CD4-positive, alpha-beta T cell treated with Interleukin-21 for 1 hour (primary cell): ENCODE measurements at regions not wholly inside any gene's neighbourhood (a gene's known extent, or its start where the extent isn't known, plus 50 kb on each side); places are given as distances from the start of the nearest gene placed in this dataset.

Experiments used
- DNase-seq: peaks from one replicate; pipeline ENCODE4 v3.0.0-alpha.2; 2020

DNA sequence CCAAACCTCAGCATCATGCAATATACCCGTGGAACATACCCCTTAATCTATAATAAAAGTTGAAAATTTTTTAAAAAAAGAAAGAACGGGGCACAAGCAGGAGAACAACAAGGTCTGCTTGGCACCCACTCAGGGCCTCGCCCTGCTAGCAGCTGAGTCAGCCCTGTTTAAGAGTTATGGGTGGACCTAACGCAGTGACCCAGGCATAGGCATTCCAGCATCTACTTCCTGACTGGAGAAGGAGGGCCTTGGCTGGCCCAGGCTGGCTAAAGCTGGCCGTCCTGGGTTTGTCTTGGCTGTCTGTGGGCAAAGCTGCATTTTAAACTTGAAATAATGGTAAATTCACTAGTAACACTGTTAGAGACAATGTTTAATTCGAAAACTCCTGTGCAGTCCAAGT is 236.7 kb upstream of the PGRMC2 start:
- no peak for DNase-seq

DNA sequence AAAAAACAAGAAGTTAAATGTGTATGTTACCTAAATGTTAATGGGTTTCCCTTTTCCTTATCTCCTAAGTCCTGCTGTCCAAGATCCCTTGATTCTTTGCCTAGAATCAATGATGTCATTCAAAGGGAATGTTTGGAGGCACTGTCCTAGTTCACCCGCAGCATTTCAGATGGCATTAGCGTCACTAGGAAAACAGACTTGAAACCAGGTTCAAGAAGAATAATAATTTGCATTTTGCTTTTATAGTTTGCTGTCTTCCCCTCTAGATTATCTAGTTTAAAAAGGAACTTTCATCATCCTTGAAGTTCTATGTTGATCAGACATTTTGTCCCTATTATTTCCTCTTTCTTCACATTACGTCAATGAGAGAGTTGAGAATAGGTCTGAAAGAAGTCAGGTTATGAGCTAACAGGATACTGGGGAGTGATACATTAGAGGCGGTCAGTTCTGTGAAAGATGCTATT is 234.1 kb upstream of the PGRMC2 start:
- no peak for DNase-seq

DNA sequence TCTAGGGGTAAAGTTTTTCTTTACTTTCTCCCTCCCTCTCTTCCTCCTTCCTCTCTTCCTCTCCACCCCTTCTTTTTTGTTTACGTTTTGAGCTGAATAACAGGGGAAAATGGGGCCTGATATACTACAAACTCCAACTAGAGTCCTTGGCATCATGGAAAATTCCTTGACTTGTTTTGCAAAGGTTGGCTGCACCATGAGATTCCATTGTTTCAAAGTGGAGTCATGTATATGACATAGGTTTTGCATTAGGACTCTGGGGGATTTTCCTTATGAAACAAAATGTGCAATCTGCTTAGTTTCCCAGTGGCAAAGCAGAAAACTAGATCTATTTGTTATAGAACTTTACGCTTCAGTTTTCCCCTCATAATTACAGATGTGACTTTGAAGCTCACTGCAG is 233.5 kb upstream of the PGRMC2 start:
- no peak for DNase-seq

DNA sequence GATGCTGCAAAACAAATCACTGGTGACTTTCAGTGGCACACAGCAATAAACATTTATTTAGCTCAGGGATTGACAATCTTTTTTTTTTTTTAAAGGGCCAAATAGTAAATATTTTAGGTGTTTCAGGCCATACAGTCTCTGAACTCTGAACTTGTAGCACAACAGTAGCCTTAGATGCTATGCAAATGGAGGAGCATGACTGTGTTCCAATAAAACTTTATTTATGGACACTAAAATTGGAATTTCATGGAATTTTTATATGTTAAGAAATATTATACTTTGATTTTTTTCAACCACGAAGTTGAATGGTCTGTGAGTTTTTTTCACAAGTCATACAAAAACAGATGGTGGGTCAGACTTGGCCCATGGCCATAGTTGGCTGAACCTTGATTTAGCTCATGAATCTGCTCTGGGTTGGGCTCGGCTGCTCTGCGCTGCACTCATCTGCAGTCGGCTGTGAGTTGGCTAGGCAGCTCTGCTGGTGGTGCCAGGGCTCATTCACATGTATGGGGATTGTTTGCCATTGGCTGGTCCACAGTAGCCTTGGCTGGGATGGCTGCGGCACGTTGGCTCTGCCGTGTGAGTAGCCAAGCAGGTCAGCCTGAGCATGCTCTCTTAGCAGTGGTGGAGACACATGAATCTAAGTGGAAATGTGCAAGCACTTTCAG is 231.7 kb upstream of the PGRMC2 start:
- DNase-seq = no peak

DNA sequence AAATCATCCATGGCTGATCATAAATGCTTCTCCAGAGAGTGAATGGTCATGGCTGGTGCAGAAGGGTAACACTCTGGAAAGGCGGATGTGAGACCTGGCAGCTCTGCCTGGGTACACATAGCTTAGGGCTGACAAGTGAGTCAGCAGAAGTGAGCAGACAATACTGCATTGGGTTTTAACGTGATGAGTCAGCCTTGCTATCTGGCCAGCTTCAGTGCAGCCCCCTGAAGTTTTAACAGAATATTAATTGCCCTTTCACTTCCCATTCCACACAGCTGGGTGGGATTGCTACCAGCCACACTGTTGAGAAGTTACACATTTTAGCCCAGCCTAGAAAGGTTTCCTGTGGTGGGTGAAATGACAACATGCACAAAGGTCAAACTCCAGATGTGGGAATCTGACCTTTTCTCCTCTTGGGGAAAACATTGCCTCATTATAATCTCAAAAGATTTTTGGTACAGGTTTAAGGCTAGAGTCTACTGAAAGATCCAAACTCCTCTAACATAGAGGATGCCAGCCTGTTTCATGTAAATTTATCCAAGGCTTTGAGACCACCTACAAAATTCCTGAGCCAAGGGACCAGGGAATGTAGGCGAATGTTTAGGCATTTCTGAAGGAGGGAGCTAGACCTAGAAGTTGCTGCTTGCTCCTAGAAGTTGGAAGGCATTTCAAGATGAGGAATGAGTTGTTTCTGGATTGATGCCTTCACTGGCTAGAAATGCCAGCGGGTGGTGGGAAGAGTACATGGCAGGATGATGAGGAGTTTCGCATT is 230.3 kb upstream of the PGRMC2 start:
- DNase-seq = no peak

DNA sequence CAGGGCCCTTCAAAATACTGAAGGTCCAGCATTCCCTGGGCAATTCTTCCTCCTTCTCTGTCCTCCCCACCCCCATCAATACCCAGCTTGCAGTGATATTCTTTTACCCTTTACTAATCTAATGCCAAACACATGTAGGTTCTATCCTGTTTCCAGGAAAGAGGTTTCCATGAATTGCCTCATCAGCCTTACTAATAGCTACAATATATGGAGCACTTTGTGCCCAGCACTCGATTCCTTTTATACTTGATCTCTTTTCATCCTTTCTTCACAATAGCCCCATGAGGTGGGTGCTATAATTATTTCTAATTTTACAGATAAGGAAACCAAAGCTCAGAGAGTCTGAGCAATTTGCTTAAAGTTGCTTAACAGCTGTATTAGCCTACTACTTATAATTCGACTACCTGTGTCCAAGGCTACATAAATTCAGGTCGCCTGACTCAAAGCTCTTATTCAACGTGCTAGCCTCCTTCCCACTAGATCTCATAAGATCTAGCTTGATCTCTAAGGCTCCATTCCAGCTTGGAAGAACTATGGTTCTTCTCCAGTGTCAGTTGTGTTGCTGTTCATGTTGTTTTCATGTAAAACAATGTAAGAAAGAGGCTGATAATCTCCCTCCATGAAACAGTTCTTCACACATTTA is 229.6 kb upstream of the PGRMC2 start:
- no peak for DNase-seq

DNA sequence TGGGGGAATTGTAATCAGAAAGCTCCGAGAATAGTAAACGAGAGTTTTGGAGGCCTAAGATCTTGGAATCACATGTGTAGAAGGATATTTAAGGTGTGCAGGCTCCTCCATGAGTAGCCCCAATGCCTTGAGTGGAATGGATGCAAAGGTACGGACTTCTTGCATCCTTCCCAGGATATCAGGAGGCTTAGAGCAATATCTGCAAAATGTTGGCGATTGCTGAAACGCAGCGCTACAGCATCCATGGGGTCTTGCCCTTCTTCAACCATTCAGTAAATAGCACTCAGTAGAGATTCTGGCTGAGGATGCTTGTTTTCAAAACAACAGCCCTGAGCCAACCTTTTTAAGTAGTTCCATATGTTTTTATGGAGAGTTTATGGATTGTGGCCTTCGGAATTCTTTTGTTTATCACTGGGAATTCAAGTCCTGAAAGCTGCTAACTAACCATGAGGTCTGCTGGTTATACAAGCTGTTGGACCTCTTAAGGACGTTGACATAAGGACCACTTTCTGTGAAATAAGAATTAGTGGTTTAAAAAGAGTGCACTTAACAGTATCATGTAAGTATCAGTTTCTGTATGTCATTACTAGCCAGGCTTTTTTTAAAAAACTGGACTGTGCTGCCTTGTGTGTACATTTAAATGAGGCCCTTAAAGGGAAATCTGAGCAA is 228.8 kb upstream of the PGRMC2 start:
- DNase-seq = no peak

DNA sequence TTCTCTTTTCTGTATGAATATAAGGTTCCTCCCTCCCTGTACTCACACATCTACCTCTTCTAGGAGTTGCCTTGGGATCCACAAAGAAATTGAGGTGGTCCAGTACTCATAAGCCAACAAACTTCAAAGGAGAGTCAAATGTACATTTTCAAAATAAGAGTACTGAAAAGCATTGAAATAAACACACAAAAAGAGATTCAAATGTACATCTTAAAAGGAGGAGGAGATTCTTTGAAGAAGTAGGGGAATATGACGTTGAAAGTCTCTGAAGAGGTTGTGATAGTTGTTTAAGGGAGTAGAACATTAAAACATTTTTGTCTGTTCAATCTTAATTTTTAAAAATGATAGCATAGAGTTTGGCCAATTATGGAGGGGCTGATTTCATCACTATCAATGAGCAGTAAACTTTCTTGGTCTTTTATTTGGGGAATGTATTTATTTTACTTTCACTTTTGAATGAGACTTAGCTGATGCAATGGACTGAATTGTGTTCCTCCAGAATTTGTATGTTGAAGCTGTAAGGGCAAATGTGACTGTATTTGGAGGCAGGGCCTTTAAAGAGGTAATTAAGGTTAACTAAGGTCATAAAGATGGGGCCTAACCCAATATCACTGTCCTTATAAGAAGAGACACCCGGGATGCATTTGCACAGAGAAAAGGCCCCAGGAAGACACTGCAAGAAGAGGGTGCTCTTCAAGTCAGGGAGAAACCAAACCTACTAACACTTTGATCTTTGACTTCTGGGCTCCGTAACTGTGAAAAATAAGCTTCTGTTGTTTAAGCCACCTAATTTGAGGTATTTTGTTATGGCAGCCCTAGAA is 226.3 kb upstream of the PGRMC2 start:
- DNase-seq = peak; percentile 1

DNA sequence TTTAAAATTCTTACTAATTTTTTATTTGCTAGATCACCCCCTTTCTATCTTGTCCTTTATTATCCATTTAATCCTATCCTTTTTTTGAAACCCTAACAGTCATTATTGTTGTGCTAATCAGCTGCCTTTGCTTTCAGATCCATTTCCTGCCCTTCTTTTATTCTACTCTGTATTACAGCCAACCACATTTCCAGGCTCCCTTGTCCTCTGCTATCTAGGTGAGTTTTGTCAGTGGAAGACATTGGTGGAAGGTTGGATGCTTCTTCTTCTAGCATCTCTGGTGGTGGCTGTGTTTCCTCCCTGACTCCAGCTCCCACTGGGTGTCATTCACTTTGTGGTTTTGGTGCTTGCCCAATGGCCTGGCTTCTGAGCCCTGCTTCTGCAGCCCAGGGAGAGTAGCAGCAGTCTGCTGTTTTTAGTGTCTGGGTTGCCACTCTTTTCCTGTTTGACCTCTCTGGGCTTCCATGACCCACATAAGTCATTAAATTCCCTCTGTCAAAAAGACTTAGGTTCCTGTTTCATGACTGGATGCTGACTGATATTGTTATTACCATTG is 225.2 kb upstream of the PGRMC2 start:
- no peak for DNase-seq

DNA sequence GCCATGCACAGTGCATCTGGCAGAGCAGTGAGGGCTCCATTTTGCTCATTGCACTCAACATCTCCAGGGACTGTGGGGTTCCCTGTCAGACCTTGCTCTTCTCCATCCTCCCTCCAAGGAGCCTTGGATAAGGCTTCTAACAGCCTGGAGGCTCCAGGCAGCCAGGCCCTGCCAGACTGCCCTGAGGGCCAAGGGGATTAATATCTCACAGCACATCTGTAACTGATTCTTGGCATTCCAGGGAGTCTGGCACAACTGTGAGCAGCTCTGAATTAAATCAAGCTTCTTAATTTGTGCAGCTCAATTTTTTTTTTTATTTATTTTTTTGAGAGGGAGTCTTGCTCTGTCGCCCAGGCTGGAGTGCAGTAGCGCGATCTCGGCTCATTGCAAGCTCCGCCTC is 224.5 kb upstream of the PGRMC2 start:
- no peak for DNase-seq

DNA sequence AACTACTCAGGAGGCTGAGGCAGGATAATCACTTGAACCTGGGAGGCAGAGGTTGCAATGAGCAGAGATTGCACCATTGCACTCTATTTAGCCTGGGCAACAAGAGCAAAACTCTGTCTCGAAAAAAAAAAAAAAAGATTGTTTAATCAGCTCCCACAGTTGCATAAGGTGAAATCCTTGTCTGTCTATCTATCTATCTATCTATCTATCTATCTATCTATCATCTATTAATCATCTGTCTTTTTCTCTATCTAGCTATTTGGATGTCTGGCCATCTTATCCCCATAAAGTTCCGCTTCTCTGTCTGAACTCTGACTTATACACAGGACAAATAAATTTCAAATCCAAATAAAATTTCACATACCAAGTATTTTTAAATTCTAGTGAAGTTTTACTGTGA is 223.2 kb upstream of the PGRMC2 start:
- no peak for DNase-seq

DNA sequence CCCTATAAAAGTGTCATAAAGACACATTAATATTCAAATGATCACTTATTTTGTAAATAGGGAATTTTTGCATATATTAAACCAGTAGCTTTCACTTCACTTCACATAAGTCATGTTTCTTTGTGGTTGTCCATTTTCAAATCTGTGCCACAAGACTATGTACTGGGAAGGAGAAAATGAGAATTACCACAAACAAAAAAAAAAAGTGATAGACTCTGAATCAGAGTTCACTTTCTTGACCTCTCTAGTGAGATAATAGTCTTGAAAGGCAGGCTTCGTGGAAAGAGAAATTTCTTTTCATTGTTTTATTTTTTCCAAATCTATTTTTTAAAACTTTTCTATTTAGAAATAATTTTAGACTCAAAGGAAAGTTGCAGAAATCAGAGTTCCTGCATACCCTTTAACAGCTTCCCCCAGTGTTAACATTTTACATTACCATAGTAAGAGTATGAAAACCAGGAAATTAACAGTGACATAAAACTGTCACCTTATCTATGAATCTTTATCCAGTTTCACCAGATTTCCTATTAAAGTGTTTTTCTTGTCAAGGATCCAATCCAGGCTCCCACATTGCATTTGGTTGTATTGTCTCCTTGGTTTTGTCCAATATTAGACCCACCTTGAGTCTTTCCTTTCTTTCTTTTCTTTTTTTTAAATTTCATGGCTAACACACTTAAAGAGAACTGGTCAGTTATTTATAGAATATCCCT is 215.4 kb upstream of the PGRMC2 start:
- no peak for DNase-seq

DNA sequence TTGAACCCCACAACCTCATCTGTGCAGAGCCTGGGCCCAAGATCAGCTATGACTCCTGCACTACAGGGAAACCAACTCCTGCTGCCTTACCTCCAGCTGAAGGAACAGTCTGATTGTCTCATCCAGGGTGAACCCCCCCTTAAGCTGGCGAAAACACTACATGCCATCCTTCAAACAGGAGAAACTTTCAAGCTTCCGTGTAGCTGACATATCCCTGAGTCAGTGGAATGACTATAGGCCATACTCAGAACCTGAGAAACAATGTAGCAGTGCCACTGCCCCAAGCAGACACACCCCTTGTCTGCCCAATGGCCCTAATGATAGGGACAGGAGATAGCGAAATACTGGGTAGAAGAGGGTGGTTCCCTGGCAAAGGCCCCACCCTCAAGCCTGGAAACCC is 213.6 kb upstream of the PGRMC2 start:
- no peak for DNase-seq

DNA sequence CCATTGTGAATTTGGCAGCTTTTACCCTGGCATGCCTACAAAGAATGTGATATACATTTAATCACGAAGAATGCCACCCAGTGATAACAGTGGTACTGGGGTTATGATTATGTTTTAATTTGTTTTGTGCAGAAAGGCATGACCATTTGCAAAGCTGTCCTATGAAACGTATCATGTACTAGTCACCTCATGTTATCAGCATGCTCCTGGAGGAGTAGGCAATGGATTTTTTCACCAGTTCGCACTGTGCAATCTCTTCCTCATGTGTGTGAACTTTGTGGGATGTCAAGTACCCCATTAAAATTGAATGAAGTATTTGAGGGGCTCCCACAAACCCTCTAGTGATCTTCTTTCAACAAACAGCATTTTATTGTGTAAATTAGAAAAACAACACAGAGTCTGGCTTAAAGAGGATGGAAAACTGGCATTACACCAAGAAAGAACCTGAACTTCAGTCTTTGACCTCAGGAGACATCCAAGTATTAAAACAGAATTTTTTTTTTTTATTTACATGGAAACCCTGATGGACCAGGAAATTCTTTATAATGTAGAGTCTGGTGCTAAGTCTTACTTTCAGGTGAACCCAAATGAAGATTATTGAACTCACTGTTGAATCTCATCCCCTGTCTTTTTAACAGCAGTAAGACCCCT is 200.6 kb upstream of the PGRMC2 start:
- DNase-seq = no peak

DNA sequence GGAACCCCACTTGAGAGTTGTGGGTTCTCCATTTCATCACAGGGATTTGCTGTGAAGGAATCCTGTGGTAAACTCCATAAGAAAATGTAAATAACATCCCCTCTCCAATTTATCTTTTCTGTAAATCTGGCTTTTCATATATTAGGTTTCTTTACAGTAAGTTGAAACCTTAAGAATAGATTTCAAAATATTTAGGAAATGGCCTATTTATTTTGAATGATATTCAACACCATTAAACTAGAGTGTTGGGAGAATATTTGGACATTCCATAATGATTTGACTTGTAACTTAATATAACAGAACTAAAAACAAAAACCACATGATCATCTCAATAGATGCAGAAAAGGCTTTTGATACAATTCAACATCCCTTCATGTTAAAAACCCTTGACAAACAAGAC is 197.3 kb upstream of the PGRMC2 start:
- no peak for DNase-seq

DNA sequence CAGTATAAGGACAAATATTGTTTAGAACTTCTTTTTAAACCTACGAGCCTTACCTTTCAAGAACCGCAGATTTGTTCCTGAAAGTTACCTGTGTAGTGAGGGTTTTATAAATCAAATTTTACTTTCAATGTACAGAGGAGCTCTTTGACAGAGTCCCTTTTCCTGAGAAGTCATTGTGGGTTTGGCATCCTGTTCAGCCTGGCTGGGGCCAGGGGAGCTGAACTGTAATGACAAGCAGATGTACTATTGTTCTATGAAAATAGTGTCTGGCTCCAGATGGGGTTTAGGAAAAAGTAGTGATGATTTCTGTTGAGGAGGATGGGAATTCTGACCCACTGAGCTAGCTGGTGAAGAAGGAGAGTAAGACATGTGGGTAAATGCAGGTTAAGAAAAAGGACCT is 196.2 kb upstream of the PGRMC2 start:
- no peak for DNase-seq

DNA sequence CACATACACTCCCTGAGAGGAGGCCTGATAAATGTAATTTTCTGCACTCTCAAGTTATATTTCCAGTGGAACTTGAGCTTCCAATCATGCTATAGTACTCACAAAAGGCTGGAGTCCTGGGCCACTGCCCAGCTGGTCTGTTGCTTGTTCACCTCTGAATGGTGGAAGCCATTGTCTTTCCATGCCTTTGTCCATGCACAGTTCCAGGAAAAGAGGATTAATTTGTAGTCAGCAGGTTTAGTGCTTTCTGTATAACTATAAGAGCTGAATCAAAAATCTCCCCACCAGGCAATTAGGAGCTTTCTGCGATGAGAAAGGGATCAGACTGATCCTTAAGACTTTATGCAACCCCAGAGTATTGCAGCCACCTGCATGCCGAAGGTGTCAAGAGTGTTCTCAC is 195.4 kb upstream of the PGRMC2 start:
- no peak for DNase-seq

DNA sequence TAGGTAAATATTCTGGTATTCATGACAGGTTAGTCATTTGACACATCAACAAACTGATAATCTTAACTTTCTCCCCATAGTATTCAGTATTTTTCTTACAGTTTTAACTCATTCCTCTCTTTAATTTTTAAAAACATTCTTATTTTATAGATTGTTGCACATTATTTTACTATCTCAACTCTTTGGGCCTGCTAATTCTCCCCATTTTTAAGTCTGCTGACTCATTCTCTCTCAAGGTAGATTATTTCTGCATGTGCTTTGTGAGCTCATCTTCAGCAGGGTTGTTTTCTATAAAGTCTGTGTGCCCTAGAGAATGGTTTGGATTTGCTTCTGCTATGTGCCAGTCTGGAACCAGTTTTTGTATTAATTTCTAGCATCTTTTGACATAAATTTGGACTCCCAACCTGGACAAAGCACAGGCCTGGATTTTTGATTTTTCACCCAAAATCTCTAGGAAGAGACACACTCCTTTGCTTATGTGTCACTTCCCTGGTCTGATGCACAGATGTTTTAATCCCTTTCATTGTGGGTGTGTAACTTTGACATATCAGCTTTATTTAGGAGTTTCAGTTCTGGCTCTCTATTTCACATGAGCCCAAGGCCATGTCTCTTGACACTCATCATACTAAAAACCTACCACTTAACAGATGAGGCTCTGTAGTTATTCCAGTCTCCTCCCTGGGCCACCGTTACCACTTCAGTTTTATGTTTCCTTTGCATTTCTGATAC is 194.3 kb upstream of the PGRMC2 start:
- DNase-seq = no peak

DNA sequence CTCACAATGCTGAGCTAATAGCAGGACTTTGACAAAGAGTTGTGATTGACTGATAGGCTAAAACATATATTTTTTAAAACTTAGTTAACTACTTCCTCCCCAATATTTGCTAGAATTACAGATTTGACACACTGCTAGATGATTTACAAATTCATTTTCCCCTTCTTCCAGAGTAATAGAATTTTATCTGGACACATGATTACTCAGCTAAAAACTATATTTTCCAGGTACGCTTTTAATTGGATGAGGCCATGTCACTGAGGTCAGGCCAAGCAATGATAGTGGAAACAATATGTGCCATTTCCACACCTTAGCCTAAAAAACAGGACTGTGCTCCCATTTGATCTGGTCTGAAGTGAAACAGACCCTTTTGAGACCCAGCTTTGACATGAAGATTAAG is 193.3 kb upstream of the PGRMC2 start:
- no peak for DNase-seq

DNA sequence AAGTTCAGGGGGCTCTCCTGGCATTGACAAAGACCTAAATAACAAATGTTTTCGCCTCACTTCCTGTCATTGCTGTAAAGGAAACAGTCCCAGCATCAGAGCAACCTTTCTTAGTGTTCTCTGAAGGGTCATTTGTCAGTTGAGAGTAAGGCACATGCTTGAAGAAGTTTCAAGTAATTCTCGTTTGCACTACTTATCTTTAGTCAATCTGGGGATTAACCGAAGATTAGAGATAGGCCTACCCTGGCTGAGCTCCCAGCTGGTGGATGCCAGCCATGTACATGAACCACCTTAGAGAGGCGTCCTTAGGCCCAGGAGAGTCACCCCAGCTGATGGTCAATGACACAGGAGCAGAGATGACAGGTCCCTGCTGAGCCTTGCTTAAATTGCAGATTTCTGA is 189.9 kb upstream of the PGRMC2 start:
- DNase-seq = no peak

DNA sequence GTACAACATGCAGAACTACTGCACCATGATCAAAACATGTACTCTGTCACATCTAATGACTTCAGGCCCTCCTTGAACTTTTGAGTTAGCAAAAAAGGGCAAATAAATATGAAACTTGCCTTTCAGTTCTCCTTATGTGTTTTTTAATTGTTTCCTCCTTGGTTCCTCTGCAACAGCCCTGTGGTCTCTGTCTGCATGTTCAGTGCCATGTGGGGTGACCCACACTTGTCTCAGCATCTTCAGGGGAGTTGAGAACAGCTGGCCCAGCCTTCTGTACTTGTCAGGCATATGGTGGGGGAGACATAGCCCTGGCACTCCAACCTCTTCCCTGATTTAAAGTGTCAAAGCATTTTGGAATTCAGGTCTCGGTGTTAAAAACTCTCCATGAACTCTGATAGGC is 188.0 kb upstream of the PGRMC2 start:
- DNase-seq = no peak
